GM19468 (cell line): ENCODE measurements at regions not wholly inside any gene's neighbourhood (a gene's known extent, or its start where the extent isn't known, plus 50 kb on each side); places are given as distances from the start of the nearest gene placed in this dataset.

ENCODE experiments used
- ATAC-seq: cut with Tn5 transposase; IDR thresholded peaks from one replicate; pipeline ENCODE4 v1.9.1; 2021; ENCODE audit warnings: mild to moderate bottlenecking, moderate library complexity, moderate number of reproducible peaks; ENCODE audit not compliant: unreplicated experiment; ENCODE audit errors: extremely low read depth

GRCh38 chr5:145158730-145159129 lies 676.4 kb downstream of the PRELID2 start:
- no peak for ATAC-seq

GRCh38 chr5:145157841-145158240 lies 677.3 kb downstream of the PRELID2 start:
- no peak for ATAC-seq

GRCh38 chr5:145141534-145141933 lies 693.6 kb downstream of the PRELID2 start:
- no peak for ATAC-seq

- ATAC-seq: no peak
These were observed 704.1 kb downstream of the PRELID2 start for GRCh38 chr5:145130996-145131395.

- no peak for ATAC-seq
These were observed 705.3 kb downstream of the PRELID2 start for GRCh38 chr5:145129797-145130196.

GRCh38 chr5:145124806-145125205 lies 710.3 kb downstream of the PRELID2 start:
- ATAC-seq: no peak

- ATAC-seq: no peak
These were observed 716.5 kb downstream of the PRELID2 start for GRCh38 chr5:145118611-145119010.

- no peak for ATAC-seq
These were observed 717.0 kb downstream of the PRELID2 start for GRCh38 chr5:145118127-145118526.

GRCh38 chr5:145117285-145117684 lies 717.9 kb downstream of the PRELID2 start:
- ATAC-seq: no peak

- no peak for ATAC-seq
These were observed 723.7 kb downstream of the PRELID2 start for GRCh38 chr5:145111420-145111819.

- ATAC-seq: no peak
These were observed 724.3 kb downstream of the PRELID2 start for GRCh38 chr5:145110834-145111233.

GRCh38 chr5:145110181-145110580 lies 725.0 kb downstream of the PRELID2 start:
- ATAC-seq: no peak

- no peak for ATAC-seq
These were observed 729.8 kb downstream of the PRELID2 start for GRCh38 chr5:145105384-145105783.

GRCh38 chr5:145104106-145104505 lies 731.0 kb downstream of the PRELID2 start:
- ATAC-seq: no peak

GRCh38 chr5:145101246-145101645 lies 733.9 kb downstream of the PRELID2 start:
- no peak for ATAC-seq

- no peak for ATAC-seq
These were observed 745.0 kb downstream of the PRELID2 start for GRCh38 chr5:145090115-145090514.

- no peak for ATAC-seq
These were observed 750.3 kb downstream of the PRELID2 start for GRCh38 chr5:145084834-145085233.

- no peak for ATAC-seq
These were observed 758.1 kb downstream of the PRELID2 start for GRCh38 chr5:145077028-145077427.

- no peak for ATAC-seq
These were observed 759.1 kb downstream of the PRELID2 start for GRCh38 chr5:145076040-145076439.

GRCh38 chr5:145072889-145073288 lies 762.3 kb downstream of the PRELID2 start:
- ATAC-seq: no peak

- no peak for ATAC-seq
These were observed 766.4 kb downstream of the PRELID2 start for GRCh38 chr5:145068721-145069120.

- no peak for ATAC-seq
These were observed 772.7 kb downstream of the PRELID2 start for GRCh38 chr5:145062280-145063062.
